ENCODE measurements at regions not wholly inside any gene's neighbourhood (a gene's known extent, or its start where the extent isn't known, plus 50 kb on each side); places are given as distances from the start of the nearest gene placed in this dataset.
"Not testable (repeated sequence)": the region's sequence is repeated elsewhere in the genome, so short reads cannot be mapped to it uniquely, and the experiment has no call there.

GRCh38 chr22:22052548-22053139 is 70.1 kb upstream of the TOP3B start:
- DNase-seq (ENCODE audit: low spot score); ATAC-seq; intact Hi-C loops (cut with DNase I): not testable (repeated sequence)

GRCh38 chr22:22051032-22051431 is 68.4 kb upstream of the TOP3B start:
- intact Hi-C loops (cut with DNase I); ATAC-seq; DNase-seq (ENCODE audit: low spot score): not testable (repeated sequence)

DNA sequence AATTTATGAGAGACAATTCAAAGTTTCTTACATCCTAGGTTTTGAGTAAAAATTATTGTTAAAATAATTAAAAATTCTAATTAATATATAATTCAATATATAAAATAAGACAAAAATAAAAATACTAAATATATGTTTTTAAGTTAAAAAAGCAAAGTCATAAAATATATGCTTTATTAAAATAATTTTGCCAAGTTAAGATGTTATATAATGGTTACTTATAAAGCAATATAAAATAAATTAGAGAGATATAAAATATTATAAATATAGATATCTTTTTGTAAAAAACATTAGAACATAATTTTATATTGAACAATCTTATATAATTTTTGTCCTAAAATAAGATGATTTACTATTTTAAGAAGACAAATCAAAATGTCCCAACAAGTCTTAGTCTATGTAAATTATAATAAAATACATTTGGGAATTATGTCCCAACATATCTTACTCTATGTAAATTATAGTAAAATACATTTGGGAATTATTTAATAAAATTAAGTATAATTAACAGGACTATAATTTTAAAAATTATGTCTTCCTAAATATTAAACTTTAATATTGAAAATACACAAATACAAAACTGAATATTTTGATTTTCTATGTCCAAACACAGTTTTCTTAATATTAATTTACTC is 67.7 kb upstream of the TOP3B start:
- intact Hi-C loops (cut with DNase I) = no loop called here
- DNase-seq (ENCODE audit: low spot score) (no peak), ATAC-seq (no peak)

- DNase-seq (ENCODE audit: low spot score) = no peak
- ATAC-seq = no peak
- intact Hi-C loops (cut with DNase I) = no loop called here
Measured at GRCh38 chr22:22049684-22050083, 67.1 kb upstream of the TOP3B start.

DNA sequence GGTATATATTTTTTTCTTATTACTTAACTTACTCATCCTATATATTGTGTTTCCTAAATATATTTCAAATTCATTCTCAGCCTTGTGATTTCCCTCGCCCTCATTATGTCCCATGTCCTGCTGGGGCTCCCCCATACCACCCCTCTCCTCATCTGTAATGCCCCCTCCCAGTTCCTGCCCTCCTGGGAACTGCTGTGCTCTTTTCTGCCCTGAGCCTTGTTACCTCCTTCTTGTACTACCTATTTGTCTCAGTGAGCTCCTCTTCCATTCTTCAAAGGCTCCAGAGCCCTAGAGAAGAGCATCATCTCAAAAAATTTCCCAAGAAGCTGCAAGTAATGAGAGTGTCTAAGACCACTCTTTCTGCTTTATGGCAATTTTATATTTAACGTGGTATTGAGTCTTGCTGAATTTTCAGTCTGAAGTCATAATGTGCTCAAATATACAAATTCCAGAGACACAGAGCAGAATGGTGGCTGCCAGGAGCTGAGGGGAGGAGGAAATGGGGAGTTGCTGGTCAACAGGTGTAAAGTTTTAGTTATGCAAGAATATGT is 66.5 kb upstream of the TOP3B start:
- intact Hi-C loops (cut with DNase I) = no loop called here
- no peak for ATAC-seq
- no peak for DNase-seq (ENCODE audit: low spot score)

DNA sequence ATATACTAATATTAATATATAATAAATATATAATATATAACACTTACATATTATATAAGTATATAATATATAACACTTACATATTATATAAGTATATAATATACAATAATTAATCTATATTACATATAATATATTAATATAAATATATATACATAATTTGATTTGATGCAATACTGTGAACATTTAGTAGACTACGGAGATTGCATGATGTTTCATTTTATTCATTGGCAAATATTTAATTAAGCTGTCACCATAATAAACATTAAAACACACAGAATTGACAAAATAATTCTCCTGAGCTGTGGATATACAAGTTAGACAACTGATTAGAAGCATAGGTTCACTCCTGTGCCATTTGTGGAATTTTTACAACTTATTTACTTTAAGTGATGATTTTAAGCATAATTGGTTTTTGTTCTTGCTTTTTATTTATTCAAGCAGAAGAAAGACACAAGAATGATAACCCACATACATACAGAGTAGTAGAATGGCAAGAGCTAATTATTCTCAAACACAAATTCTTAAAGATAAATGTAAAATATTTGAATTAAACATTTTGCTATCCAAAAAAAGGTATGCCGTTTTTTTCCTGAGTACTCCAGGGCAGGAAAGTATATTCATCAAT is 65.8 kb upstream of the TOP3B start:
- DNase-seq (ENCODE audit: low spot score) = no peak
- no peak for ATAC-seq
- intact Hi-C loops (cut with DNase I) = no loop called here

DNA sequence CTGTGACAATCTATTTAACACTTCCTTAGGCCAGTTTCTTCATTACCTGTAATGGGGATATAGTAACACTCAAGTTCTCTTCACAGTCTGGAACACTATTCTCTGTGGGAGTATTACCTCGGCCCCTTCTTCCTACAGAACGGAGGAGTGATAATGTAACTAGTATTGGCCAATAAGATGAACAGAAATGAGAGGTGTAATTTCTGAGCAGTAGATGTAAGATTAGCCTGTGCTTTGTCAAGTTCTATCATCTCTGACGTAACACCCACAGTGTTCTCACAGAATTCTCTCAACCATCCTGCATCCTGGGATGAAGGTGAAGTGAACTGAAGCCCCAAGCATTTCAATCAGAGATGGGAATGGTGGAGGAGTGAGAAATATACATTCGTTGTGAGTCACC is 65.2 kb upstream of the TOP3B start:
- intact Hi-C loops (cut with DNase I) = no loop called here

DNA sequence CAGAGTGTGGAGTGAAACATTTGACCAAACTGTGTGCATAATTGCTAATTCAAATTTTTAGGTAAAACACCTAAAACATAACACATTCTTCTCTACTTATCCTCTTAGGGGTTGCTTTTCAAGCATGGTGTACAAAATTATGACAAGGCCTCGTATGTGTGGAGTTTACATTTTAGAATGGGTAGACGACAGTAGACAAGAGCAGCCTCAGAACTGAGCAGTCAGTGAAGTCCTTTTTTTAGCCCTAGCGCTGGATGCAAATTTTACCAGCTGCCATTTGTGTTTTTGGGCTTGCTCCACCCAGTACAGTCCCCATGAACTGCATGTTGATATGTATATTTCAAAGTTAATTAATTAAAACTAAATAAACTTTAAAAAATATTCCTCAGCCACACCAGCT is 64.7 kb upstream of the TOP3B start:
- intact Hi-C loops (cut with DNase I) = no loop called here
- ATAC-seq (no peak), DNase-seq (ENCODE audit: low spot score) (no peak)

More for the DNA sequence above, 65.2 kb upstream of the TOP3B start:
- DNase-seq (ENCODE audit: low spot score) (no peak), ATAC-seq (no peak)

DNA sequence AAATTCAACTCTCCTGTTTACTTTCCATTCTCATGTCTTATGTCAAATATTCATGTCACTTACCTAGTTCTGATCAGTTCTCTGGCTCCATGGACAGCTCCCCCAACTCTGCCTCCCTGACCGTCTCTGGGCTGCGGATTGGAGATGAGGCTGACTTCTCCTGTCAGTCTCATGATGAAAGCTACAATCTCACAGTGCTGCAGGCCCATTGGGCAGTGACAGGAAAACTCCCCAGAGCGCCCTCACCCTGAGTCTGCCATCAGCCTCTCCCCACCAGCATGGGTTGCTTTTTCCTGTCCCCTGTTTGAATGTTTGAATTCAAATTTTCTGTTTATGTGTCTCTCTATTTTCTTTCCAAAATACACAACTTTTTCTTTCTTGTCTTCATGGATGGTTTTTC is 63.8 kb upstream of the TOP3B start:
- DNase-seq (ENCODE audit: low spot score) = no peak
- ATAC-seq = no peak
- intact Hi-C loops (cut with DNase I) = no loop called here

GRCh38 chr22:22045571-22046335 is 63.2 kb upstream of the TOP3B start:
- DNase-seq (ENCODE audit: low spot score) (no peak), ATAC-seq (no peak)
- intact Hi-C loops (cut with DNase I) = no loop called here

DNA sequence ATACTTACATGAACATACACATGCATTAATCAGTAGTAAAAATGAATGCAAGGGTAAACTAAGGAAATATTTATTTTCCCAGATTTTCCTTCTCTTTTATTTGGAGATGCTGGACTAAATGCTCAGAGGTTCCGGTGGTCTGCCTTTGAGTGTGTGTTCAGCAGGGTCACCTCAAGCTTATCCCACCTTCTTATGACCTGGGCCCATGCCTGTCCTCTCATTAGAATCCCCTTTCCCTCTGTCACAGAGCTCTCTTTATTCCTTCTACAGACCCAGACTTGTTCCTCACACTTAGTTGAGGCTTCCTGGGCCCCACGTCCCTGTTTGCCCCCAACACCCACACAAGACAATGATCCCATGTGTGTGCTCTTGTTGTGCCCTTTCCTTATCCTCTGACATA is 61.6 kb upstream of the TOP3B start:
- intact Hi-C loops (cut with DNase I) = no loop called here
- DNase-seq (ENCODE audit: low spot score) (no peak), ATAC-seq (no peak)

DNA sequence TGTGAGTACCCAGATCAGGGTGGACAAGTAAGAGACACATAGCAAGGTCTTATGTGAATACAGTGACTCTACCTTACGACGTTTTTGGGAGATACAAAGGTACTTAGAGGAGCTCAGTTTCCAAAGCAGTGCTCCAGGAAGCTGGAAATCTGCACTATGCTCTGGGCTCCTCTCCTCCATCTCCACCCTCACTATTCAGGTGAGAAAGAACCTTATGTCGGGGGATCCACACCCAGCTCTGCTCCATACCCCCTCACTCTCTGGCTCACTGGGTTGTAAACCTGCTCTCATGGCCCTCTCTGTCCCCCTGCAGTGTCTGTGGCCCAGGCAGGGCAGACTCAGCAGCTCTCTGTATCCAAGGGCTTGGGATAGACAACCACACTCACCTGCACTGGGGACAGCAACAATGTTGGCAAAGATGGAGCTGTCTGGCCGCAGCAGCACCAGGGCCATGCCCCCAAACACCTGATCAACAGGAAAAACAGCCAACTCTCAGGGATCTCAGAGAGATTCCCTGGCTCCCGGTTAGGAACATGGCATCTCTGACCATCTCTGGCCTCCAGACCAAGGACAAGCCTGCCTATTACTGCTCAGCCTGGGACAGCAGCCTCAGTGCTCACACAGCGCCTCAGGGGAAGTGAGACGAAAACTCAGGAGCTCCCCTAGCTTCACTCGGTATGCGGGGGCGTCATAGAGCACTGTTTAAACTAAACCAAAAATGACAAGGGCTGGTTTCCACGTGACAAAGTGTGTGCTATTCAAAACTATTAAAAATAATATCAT is 60.9 kb upstream of the TOP3B start:
- DNase-seq (ENCODE audit: low spot score) = no peak
- intact Hi-C loops (cut with DNase I) = no loop called here
- no peak for ATAC-seq

- no peak for DNase-seq (ENCODE audit: low spot score)
- ATAC-seq = no peak
- intact Hi-C loops (cut with DNase I) = no loop called here
Measured at GRCh38 chr22:22042599-22043295, 60.2 kb upstream of the TOP3B start.

DNA sequence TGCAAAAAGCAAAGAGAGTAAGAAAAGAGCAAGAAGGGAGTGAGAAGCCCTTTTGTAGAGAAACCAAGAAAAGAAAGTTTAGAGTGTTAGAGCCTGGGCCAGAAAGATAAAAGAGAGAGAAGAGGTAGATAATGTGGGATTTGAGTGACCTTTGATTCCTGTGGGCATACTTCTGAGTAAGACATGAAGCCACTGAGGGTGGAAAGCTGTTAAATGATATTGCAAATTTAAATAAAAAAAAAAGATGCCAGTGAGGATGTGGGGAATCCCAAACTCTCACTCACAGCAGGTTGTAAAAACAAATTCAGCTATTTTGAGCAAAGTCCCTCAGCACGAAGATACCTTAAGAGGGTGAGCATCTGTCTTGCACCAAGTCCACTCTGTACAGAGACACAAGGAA is 59.4 kb upstream of the TOP3B start:
- DNase-seq (ENCODE audit: low spot score) (no peak), ATAC-seq (no peak)
- intact Hi-C loops (cut with DNase I) = no loop called here

DNA sequence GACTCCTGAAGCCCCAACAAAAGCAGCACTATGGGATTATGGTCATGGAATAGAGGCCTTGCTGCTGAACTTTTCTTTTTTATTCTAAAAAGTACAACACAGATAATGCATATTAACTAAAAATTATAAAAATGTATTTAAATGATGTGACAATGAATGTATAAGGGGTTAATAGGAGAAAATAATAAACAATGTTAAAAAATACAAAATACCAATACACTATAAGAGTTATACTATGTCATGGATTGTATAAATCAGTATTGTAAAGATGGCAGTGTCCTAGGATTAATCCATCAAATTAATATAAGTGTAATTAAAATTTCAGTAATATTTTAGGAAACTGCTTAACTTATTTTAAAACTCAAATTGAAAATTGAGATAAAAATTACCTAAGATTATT is 58.3 kb upstream of the TOP3B start:
- ATAC-seq = no peak
- no peak for DNase-seq (ENCODE audit: low spot score)
- intact Hi-C loops (cut with DNase I) = no loop called here

GRCh38 chr22:22040472-22040871 is 57.9 kb upstream of the TOP3B start:
- no peak for DNase-seq (ENCODE audit: low spot score)
- ATAC-seq = no peak
- intact Hi-C loops (cut with DNase I) = no loop called here

DNA sequence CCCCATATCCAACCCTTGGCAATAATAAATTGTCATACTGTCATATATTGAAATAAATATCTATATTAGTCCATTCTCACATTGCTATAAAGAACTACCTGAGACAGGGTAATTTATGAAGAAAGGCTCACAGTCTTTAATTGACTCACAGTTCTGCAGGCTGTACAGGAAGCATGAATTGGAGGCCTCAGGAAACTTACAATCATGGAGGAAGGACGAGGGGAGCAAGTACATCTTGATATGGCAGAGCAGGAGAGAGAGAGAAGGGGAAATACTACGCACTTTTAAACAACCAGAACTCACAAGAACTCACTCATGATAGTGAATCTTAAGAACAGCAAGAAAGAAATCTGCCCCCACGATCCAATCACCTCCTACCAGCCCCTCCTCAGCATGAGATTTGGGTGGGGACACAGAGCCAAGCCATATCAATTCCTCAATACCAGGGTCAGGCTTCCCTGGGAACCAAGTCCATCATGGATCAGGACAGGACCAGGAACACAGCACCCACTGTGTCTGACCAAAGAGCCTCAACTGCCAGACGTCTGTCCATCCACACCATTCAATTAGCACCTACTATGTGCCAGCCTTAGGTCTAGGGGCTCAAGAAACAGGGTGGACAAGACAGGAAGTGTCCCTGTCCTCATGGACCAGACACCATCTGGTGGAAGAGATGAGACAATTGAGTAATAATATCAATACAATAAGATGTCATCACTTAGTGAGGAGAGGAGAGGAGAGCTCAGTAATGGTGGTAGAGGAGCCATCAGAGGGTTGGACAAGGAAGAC is 56.9 kb upstream of the TOP3B start:
- ATAC-seq (no peak), DNase-seq (ENCODE audit: low spot score) (no peak)
- intact Hi-C loops (cut with DNase I) = no loop called here
